ENCODE measurements at regions not wholly inside any gene's neighbourhood (a gene's known extent, or its start where the extent isn't known, plus 50 kb on each side); places are given as distances from the start of the nearest gene placed in this dataset.
A peak's percentile ranks its signal among the peaks of the same experiment; 100 is the strongest.

DNA sequence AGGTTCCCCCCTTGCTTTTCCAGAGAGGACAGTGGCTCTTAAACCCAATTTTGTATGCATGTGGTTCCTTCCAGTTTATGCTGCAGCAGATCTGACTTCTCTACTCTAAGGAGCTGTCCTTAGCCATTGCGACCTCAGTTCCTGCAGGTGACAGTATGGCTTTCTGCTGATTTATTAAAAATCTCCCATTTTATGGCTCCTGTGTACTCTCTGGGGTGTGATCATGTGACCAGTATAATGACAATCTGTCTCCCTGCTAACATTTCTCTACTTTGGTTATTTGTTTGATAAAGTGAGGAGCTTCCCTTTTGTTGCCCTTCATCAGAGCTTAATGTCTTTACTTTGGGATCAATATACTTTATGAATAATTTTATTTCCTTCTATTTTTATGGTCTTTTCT lies 148.7 kb upstream of the VRK2 start:
- DNase-seq: no peak

DNA sequence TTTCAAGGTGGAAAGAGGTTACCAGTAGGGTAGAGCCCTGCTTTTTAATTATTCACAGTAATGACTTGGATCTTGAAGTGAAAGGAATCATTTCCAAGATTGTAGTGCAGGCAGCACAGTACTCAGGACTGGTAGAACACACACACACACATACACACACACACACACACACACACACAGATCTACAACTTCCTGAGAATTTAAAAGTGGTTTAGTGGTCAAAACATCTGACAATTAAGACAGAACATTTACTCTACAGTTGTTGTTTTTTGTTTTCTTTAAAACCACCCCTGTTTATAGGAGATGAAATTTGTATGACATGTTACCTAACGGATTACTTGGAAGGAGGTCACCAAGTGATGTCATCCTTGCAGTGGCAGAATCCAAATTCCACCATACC lies 146.7 kb upstream of the VRK2 start:
- DNase-seq: no peak

DNA sequence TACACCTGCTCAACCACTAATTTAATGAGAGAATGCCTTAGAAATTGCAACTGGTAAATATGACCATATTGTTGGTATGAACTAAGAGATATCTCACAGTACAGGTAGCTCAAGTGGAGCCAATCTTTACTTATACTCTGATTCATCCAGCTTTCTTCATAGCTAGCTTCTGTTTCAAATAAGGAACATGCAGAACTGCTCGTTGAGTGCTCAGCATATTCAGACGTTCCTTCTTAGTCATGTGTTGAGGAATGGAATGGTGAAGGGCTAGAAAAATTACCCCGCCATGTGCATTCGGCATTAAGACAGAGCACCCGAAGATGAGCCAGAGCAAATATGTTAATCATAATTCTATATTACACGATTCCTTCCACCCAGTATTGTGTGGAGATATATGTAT lies 144.0 kb upstream of the VRK2 start:
- DNase-seq: no peak

DNA sequence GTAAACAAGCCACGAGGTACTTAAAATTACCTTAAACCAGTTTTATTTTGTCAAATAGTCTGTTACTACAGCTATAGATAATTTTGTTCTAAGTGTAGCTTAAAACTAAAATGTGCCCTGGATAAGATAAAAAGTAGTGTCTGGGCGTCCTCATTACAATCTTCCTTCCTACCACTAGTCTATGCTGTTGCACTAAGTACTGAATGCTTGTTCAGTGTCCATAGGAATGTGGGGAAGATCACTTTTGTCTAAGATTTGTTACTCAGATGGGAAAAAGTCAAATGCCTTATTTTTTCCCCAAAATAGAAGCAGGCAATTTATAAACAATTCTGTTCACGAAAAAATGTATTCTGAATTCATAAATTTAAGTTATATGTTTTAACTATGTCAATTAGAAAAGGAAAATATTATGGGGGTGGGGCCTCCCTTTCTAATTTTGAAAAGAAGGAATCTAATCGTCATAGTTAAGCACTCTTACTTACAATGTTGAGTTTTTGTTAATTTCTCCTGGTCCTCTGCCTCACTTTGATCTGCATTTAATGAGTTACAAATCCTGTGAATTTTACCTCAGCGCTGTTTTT lies 140.4 kb upstream of the VRK2 start:
- DNase-seq: peak; percentile 27

DNA sequence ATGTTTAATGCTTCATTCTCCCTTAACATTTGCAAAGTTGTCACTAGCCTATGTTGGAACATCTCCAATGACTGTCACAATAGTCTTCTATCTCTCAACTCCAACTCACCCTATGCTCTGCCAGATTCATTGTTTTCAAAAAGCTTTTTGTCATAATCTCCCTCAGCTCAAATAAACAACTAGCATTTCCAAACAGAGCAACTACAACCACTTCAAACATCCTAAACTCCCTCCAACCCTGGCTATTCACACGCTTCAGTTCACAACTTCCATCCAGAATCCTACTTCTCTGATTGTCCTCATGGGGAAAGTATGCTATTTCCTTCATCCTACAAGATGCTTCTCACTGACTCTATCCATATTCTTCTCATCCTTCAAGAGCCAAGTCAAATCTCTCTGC lies 139.2 kb upstream of the VRK2 start:
- DNase-seq: no peak

DNA sequence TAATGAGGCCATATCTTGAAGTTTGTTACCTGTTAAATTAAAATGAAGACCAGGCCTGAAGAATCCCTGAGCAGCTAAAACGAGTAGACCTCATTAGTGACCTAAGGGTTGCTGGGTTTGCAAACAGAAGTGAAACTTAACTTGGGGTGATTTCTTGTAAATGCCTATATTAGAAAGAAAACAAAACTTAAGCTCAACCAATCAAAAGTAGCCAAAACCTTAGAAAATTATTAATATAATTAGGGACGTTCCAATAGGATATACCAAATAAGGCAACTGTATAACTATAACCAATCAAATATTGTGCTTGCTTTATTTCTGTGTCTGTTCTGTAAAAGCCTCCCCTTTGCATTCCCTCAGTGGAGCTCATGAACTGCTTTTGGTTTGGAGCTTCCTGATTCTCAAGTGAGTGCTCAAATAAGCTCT lies 137.9 kb upstream of the VRK2 start:
- DNase-seq: no peak

DNA sequence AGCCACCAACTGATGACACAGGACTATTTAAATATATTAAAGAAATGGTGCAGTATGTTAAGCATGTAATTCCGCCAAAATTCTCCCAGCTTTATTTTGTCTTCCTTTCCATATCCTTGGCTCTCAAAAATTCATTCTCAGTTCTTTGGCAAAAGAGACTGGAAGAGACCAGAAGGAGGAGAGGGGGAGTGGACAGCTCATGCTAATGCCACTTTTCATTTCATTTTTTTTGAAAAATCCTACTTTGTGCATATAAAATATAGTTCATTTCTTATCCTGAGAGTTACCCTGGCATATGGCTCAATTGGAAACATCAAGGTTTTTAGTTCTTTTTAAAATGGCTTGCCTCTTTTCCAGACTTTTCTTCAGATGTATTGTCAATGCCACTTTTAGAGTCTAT lies 128.5 kb upstream of the VRK2 start:
- no peak for DNase-seq

DNA sequence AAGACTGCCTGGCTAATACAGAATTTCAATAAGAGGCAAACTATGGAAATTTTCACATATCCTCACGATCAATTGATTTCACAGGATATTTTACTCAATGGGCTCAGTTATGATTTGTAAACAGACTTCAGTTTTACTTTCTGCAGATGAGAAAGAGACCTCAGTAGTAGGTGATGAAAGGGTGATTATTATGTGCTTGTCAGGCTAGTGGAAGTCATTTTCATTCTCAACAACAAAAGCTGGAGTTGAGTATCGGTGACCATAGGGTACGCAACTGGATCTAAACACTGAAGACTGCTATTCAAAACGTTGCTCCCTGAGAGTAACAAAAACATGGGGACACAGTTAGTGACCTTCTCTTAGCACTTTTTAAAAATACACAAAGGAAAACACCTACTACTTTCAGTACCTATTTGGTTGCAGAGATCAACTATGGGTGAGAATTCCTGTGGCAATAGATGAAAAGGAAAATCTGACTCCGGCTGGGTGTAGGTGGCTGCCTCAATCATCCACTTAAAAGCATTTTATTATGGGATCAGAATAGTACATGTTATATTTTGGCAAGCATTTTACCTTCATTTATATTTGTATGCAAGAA lies 126.2 kb upstream of the VRK2 start:
- DNase-seq: no peak

DNA sequence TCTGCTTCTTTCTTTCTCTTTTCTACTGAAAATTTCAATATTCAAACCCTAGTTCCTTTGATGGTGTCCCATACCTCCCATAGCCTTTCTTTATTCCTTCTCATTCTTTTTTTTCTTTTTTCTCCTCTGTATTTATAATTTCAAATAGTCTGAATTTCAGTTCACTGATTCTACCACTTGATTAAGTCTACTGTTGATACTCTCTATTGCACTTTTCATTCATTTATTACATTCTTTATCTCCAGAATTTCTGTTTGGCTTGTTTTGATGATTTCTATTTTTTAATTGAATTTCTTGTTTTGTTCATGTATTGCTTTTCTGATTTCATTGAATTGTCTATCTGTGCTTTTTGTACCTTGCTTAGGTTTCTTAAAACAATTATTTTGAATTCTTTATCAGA lies 111.9 kb upstream of the VRK2 start:
- no peak for DNase-seq

DNA sequence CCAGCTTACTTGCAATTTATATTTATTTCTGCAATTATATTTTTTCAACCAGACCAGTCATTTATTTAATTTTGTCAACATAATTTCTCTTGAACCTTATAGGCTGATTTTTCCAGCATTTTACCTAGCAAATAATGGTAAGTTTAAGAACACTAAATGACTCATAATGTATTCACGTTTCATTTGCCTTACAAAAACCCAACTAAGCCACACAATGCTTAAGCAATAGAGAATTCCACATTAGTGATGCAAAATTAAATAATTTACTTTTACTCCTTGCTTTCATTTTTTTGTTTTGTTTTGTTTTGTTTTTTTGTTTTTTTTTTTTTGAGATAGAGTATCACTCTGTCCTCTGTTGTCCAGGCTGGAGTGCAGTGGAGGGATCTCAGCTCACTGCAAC lies 110.4 kb upstream of the VRK2 start:
- no peak for DNase-seq

DNA sequence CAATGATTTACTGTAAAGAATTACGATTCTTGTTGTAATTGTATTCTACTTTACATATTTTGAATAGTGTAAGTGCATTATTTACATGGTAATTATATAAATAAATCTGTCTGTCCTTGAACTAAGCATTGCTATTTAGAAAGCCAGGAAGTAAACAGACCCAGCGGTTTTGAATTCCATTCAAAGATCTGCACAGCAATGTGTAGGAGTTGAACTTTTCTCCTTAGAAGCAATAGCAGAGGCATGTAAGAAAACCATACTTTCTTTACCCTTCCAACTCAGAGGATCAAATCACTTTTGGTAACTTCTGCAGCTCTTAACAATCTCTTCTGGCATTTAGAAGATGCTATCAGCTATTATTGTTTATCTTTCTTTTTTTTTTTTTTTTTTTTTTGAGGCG lies 109.2 kb upstream of the VRK2 start:
- no peak for DNase-seq

DNA sequence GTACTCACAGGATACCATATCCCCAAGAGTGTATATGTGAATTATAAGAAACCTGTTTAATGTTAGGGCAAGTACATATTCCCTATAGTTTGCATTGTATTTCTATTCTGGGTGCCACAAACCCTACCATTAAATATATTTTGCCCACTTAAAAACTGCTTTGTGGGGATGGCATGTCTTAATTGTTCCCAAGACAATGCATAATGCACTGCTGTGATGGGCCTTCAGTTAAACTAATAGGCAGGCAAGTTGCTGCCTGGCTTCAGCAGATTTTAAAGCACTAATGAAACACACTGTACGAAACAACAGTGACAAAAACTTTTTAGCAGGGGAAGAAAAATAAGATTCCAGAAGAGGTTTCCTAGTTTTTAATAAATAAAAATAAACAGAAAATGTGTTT lies 104.8 kb upstream of the VRK2 start:
- no peak for DNase-seq

DNA sequence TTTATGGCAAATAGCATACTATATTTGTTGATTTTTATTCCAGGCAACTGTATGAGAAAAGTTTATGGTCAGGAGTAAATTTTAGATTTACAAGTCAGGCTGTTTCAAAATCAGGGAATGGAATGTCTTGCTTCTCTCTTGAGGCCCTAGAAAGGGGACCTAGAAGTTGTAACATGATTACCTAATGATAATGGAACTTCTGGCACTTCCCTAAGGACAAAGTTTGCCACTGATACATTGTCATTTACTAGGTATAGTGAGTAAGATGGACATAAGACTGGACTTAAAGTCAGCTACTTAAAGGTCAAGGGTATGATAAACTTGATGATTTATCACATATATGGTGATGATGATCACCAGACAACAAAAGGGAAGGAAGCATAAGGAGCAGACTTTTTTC lies 103.3 kb upstream of the VRK2 start:
- DNase-seq: no peak

DNA sequence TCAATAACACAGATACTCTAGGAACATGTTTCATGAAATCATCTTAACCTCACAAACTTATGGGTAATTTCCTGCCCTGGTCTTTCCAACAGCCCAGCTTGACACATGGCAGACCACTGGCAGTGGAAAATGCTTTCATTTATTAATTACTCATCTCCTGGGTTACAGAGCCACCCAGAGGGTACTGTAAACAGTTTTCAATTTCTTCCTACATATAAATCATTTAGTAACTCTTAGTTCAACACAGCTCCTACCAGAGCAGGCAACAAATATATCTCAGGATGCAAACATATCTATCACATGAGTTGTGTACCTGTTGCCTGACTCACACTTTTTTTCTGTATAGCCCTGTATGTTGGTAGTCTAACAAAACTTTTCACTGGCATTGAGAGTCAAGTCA lies 99.2 kb upstream of the VRK2 start:
- no peak for DNase-seq

DNA sequence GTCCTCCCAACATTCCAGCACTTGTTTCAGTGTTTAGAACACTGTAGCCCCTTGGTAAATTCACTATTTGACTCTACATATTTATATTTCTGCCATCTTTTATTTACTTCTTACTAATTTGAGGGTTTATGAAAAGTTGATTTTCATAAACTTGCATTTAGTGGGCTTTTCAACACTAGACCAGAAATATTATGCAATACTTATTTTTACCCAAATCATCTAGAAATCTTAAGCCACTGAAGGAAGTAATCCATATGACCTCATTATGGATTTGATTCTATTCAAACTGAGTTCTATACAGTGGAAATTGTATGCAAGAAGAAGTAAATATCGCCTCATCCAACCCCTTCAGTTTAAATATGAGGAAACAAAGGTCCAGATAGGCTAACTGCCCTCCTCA lies 92.6 kb upstream of the VRK2 start:
- no peak for DNase-seq

DNA sequence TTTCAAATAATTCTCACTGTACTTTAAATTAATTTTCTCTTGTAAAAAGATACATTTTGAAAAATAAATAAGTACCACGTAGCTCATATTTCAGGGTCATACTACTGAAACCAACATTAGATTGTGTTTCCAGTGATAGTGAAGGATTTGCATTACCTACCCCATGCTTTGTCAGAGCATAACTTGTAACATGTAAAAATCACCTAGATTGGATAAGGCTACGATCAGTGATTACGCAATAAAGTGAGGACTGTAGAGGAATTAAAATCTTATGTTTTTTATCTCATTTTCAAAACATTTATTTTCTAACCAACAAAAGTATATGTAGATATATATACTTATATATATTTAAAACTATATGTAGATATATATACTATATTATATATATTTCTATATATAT lies 89.4 kb upstream of the VRK2 start:
- no peak for DNase-seq

DNA sequence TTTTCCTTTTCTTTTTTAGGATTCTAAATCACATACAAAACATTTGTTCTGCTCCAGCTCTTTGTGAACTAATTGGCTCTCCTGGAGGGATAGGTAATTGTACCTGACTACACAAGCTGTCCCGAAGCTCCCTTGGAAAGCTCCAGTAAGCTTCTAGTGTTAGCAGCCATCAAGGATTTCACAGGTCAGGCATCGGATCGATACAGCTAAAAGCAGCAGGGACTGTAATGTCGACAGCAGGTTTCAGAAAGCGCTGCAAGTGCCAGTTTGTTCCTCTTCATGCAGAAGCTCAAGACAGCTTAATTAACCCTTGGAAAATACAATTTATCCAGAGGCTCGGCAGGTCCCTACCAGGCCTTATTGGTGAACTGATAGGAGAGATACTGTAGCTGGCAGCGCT lies 87.2 kb upstream of the VRK2 start:
- no peak for DNase-seq

DNA sequence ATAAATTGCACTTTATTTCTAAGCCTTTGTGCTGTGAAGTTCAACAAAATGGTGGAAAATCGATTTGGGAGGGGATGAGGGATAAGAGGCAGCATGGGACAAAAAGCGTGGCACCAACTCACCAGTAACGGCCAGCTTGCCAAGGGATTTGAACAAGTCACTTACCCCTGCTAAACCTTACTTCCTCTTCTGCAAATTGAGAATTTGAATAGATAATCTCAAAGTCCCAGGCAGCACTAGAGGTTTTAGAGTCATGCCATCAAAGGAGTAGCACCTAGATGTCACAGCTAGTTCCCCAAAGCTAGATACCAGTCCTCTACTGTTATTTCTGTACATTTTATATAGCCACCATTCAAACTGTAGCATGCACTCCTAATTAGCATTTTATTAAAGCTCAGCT lies 83.7 kb upstream of the VRK2 start:
- no peak for DNase-seq

DNA sequence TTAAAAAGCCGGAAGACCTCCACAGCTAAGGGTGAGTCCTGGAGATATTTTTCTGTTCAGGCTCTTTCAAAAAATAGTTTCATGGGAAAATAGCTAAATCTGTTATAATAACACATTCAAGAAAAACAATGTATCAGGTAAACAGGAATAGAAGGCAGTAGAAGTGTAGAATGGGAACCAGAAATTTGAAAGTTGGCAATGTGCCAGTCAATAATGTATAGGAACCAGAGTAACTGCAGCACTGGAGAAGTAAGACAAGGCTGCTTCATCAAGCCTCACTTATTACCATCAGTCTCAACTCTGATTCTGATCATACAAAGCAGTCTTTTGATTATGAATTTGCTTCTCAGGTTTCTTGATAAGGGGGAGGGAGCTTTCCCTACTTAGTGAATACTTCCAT lies 81.4 kb upstream of the VRK2 start:
- no peak for DNase-seq

DNA sequence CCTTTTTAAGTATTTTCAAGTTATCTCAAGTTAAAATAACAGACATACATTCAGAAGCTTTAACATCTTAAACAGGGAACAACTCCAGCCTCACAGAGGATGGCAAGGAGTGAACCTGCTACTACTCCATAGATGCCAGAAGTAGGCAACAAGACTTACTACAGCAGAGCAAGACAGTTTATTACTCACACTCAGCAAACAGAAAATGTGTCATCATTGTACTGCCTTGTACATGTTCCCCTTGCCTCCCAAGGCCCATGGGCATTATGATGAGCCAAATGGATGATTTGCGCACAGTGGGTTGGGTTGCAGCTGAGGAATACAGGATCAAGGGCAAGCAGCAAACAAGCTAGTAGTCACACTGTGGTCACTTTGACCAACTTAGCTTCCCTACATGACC lies 80.6 kb upstream of the VRK2 start:
- no peak for DNase-seq

DNA sequence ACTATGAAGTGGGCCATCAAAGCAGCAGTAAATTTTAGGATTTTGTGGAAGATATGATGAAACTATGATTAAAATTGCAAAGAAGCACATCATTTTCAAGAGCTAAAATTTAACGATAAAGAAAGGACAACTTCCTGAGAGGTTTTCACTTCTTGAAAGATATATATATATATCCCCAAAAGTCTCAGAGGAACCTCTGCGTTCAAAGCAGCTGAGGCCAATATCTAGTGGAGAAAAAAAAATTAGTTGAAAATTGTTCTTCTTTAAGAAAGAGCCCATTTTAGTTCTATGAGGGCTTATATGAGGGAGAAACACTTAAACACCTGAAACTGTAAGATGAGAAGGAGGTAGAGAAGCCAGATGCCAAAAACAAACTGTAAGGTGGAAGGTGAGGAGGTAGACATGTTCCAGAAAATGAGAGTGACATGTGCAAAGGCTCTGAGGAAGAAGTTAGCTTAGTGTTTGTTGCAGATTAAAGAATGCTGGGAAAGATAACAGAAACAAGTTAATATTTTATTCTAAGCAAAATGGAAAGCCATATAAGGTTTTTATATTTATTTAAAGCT lies 72.9 kb upstream of the VRK2 start:
- DNase-seq: no peak

DNA sequence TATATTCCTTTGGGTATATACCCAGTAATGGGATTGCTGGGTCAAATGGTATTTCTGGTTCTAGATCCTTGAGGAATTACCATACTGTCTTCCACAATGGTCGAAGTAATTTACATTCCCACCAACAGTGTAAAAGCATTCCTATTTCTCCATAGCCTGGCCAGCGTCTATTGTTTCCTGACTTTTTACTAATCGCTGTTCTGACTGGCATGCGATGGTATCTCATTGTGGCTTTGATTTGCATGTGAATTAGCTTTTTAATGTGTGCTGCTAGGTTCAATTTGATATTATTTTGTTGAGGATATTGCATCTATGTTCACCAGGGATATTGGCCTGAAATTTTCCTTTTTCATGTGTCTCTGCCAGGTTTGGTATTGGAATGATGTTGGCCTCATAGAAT lies 67.4 kb upstream of the VRK2 start:
- DNase-seq: no peak

DNA sequence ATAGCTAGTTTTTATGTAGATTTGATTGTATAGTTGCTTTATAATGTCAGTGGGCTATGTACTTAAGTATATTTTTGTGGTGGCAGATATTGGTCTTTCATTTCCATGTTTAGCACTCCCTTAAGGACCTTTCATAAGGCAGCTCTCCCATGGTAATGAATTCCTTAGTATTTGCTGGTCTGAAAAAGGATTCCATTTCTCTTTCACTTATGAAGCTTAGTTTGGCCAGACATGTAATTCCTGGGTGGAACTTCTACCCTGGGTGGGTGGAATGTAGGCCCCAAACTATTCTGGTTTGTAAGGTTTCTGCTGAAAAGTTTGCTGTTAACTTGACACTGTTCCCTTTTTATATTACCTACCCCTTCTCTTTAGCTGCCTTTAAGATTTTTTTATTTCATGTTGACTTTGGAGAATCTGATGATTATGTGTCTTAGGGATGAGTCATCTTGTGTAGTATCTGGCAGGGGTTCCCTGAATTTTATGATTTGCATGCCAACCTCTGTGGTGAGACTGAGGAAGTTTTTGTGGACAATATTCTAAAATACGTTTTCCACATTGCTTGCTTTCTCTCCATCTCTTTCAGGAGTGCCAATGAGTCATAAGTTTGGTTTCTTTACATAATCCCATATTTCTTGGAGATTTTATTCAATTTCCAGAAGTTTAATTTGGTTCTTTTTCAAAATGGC lies 65.4 kb upstream of the VRK2 start:
- DNase-seq: no peak

DNA sequence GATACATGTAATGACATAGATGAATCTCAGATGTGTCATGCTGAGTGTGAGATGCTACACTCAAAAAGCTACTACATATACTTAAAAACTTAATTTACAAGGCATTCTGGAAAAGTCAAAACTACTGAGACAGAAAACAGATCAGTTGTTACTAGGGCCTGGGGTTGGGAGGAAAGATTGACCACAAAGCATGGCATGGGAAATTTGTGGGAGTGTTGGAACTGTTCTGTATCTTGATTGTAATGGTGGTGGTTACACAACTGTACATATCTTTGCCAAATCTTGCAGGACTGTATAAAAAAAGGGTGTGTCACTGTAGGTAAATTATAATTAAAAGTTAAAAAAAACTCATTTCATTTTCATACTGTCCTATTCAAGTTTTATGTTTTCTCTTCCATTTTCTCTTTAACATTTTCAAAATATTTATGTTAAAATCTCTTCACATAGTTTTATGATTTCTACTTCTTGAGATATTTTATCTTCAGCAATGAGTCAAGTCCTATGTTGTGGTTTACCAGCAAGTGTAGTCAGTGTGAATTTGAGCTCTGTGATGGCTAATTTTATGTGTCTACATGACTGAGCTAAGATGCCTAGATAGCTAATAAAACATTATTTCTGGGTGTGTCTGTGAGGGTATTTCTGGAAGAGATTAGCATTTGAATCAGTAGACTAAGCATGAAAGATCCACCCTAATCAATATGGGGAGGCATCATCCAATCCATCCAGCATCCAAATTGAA lies 58.6 kb upstream of the VRK2 start:
- DNase-seq: no peak
